ENCODE measurements at regions not wholly inside any gene's neighbourhood (a gene's known extent, or its start where the extent isn't known, plus 50 kb on each side); places are given as distances from the start of the nearest gene placed in this dataset.

DNA sequence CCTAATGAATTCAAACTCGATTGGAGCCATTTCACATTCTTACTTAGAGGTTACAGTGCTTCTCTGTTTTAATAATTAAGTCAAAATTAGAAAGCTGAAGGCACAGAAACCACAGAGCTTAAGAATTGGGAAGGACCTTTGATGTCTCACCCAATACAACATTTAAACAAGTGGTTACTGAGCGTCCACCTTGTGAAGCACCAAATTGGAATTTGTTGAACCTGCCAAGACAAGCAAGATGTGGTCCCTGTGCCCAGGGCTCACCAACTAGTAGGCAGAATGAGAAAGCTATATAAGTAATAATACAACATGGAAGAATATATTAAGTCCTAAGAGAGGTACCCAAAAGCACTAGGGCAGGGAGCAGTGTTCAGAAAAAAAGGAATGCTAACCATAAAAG, 64.5 kb upstream of the NPAS2 start:
- Mint-ChIP-seq H3K27ac (no peak overlapping the region), H3K27me3 (ENCODE audit: low read depth in 3 of 3) (peaks cover 2 to 5% (median 3%) of the 10 kb centered on the region in 3 donors), H3K9me3 (no peaks in the 10 kb centered on the region)

DNA sequence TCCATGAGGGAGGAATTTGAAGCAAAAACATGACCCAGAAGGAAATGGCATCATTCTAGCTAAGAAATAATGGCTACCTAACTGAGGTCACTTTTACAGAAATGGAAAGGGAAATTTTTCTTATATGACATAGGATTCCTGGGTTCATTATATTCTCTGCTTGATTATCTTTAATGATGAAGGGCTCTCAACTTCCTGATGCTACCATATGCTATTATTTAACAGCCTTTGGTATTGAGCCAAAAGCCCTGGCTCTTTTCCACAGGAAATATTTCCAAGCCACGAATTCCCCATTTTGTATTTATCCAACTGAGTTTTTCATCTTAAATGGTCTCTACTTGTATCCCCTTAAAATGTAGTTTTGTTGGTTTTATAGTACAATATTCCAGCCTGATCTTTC, 63.2 kb upstream of the NPAS2 start:
- no peak for DNase-seq
- Mint-ChIP-seq H3K4me1 (no peaks in the 10 kb centered on the region), H3K9me3 (no peaks in the 10 kb centered on the region), H3K4me3 (no peak overlapping the region), H3K36me3 (no peaks in the 10 kb centered on the region), H3K27ac (no peak overlapping the region), H3K27me3 (ENCODE audit: low read depth in 3 of 3) (peaks cover 2 to 7% (median 3%) of the 10 kb centered on the region in 3 donors)

More for the DNA sequence above, 64.5 kb upstream of the NPAS2 start:
- Mint-ChIP-seq H3K36me3 (no peaks in the 10 kb centered on the region), H3K4me3 (no peak overlapping the region), H3K4me1 (no peaks in the 10 kb centered on the region)
- no peak for DNase-seq

DNA sequence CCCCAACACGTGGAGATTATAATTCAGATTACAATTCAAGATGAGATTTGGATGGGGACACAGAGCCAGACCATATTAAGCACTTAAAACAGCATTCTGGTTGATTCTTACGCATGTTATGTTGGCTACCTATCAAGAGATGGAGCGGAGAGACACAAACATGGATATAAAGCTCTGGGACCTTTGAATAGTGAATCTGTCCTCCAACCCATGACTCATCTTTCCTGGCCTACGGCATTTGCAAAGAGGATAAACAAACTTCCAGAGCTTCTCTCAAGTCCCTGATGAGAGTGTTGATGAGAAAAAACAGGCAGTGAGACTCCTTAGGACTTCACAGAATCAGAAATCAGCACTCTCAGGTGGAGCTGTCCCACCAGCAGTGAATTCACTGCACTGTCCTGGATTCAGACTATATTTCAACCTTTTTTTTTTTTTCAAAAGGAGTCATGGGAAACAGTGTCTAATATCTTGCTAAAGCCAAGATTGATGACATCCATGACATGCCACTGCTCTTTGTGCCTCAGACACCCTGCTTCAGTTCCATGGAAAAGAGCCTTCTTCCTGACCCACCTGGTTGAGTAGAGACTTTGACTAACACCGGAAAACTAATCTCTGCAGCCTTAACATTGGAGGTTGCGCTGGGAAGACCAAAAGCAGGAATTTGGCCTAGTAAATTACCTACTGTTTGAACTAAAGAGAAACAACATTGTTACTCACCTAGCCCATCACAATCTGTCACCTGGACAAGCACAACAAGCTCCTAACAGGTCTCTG, 62.1 kb upstream of the NPAS2 start:
- Mint-ChIP-seq H3K27ac (no peak overlapping the region), H3K4me3 (no peak overlapping the region), H3K9me3 (no peaks in the 10 kb centered on the region), H3K36me3 (no peaks in the 10 kb centered on the region), H3K4me1 (no peaks in the 10 kb centered on the region), H3K27me3 (ENCODE audit: low read depth in 3 of 3) (peaks cover 2 to 3% (median 3%) of the 10 kb centered on the region in 3 donors)
- no peak for DNase-seq

DNA sequence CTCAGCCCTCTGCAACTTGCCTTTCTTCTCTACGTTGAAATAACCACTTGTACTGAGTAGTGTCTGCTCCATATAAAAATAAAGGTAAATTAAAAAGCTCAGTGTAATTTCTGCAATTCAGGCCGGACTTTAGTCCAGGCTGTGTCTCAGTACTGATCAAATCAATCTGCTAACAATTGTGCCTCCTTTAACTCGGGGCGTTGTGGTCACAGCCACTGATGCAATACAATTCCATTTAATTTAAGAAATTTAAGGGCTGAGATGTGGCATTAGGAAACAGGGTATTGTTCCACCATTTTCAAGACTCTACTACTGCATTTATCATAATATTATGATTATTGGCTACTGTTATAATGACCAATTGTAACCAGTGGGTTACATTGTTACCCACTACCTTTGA, 60.0 kb upstream of the NPAS2 start:
- H3K9me3 Mint-ChIP-seq = no peaks in the 10 kb centered on the region
- peaks cover 2 to 5% (median 3%) of the 10 kb centered on the region in 3 donors for H3K27me3 Mint-ChIP-seq (ENCODE audit: low read depth in 3 of 3)
- no peak overlapping the region for H3K27ac Mint-ChIP-seq
- no peaks in the 10 kb centered on the region for H3K36me3 Mint-ChIP-seq
- no peaks in the 10 kb centered on the region for H3K4me1 Mint-ChIP-seq
- DNase-seq = no peak
- no peak overlapping the region for H3K4me3 Mint-ChIP-seq

DNA sequence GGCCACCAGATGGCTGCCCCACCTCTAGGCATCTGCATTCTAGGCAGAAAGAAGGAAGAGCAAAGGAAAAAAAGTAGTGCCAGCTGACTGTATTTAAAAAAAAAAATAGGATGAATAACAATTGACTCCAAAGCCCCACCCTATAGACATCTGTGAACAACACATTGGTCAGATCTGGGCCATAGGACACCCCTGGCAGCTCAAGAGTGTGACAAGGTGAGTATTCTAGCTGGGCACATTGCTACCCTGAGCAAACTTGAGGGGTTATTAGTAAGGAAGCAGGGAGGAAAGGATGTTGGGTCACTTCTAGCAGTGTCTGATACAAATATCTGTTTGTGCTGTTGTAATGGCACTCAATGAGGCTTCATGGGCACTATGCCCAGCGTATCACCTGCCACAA, 58.6 kb upstream of the NPAS2 start:
- DNase-seq = no peak
- Mint-ChIP-seq H3K27ac (no peak overlapping the region), H3K36me3 (no peaks in the 10 kb centered on the region), H3K4me1 (no peaks in the 10 kb centered on the region), H3K4me3 (no peak overlapping the region), H3K27me3 (ENCODE audit: low read depth in 3 of 3) (peaks cover 2 to 6% (median 5%) of the 10 kb centered on the region in 3 donors), H3K9me3 (no peaks in the 10 kb centered on the region)

- Mint-ChIP-seq H3K27ac (no peak overlapping the region), H3K27me3 (ENCODE audit: low read depth in 3 of 3) (peaks cover 2 to 10% (median 6%) of the 10 kb centered on the region in 3 donors), H3K4me1 (no peaks in the 10 kb centered on the region), H3K9me3 (peaks cover 0 to 2% (median 0%) of the 10 kb centered on the region in 6 donors), H3K4me3 (no peak overlapping the region), H3K36me3 (no peaks in the 10 kb centered on the region)
- no peak for DNase-seq
Observed at GRCh38 chr2:100764430-100764829, 55.5 kb upstream of the NPAS2 start.

- Mint-ChIP-seq H3K4me1 (no peaks in the 10 kb centered on the region), H3K27ac (no peak overlapping the region)
Observed at GRCh38 chr2:100765481-100765880, 54.5 kb upstream of the NPAS2 start.

DNA sequence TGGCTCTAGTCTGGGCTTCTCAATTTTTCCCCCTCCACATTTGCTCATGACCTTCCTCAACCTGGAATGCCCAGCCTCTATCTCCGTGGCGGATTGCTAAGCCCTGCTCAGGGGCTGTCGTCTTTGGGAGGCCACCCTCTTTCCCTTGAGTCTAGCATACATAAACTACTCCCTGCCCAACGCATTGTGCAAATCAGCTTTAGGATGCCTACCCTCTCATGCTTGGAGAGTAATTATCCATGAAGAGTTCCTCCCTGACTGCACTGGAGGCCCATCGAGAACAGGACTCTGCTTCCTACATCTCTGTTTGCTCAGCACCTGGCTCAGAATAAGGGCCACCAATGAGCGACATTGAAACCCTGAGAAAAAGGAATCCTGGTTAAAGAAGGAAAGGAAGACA, 53.7 kb upstream of the NPAS2 start:
- H3K9me3 Mint-ChIP-seq = peaks cover 0 to 2% (median 0%) of the 10 kb centered on the region in 6 donors

More at GRCh38 chr2:100765481-100765880, 54.5 kb upstream of the NPAS2 start:
- H3K9me3 Mint-ChIP-seq = peaks cover 0 to 2% (median 0%) of the 10 kb centered on the region in 6 donors
- peaks cover 2 to 10% (median 6%) of the 10 kb centered on the region in 3 donors for H3K27me3 Mint-ChIP-seq (ENCODE audit: low read depth in 3 of 3)
- DNase-seq = no peak
- H3K4me3 Mint-ChIP-seq = no peak overlapping the region
- no peaks in the 10 kb centered on the region for H3K36me3 Mint-ChIP-seq

DNA sequence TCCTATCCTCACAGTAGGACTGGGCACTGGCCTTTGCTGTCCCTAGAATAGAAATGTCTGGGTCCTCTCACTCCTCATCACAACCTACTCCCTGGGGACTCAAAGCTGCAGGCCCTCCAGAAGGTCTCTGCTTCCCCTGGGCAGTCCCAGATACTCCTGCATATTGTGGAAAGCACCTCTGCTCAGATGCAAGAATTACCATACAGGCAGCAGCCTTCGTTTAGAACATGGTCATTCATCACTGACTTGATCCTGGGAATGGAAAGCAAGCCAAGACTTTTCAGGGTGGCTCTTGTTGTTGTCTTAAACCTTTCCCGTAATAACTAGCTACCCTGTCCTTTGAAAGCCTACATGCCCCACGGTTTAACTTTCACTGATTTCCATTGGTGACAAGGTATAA, 53.1 kb upstream of the NPAS2 start:
- peaks cover 2 to 10% (median 6%) of the 10 kb centered on the region in 3 donors for H3K27me3 Mint-ChIP-seq (ENCODE audit: low read depth in 3 of 3)
- H3K4me1 Mint-ChIP-seq = no peaks in the 10 kb centered on the region
- H3K9me3 Mint-ChIP-seq = peaks cover 0 to 2% (median 0%) of the 10 kb centered on the region in 6 donors
- no peak for DNase-seq
- H3K27ac Mint-ChIP-seq = no peak overlapping the region
- H3K4me3 Mint-ChIP-seq = no peak overlapping the region
- no peaks in the 10 kb centered on the region for H3K36me3 Mint-ChIP-seq

More for the DNA sequence above, 53.7 kb upstream of the NPAS2 start:
- no peak for DNase-seq
- Mint-ChIP-seq H3K36me3 (no peaks in the 10 kb centered on the region), H3K27me3 (ENCODE audit: low read depth in 3 of 3) (peaks cover 2 to 12% (median 6%) of the 10 kb centered on the region in 3 donors), H3K4me1 (no peaks in the 10 kb centered on the region), H3K27ac (no peak overlapping the region), H3K4me3 (no peak overlapping the region)

DNA sequence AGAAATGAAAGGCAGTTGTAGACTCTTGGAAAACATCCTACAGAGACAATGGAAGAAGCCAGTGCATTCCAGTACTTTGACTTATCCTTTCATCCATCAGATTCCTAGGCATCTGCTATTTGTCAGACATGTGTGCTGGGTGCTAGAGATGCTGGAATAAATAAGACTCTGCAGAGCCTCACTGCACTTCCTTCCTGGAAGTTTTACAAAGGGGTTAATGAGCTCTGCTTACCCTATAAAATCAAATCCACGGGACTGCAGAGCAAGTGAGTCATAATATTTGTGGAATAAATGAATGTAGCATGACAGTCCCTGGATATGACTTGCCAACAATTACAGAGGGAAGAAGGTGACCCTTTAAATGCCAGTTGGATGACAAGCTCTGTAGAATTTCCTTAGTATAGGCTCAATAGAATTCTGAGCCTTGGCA, 52.7 kb upstream of the NPAS2 start:
- H3K36me3 Mint-ChIP-seq = no peaks in the 10 kb centered on the region
- no peak overlapping the region for H3K27ac Mint-ChIP-seq
- peaks cover 2 to 10% (median 6%) of the 10 kb centered on the region in 3 donors for H3K27me3 Mint-ChIP-seq (ENCODE audit: low read depth in 3 of 3)
- no peaks in the 10 kb centered on the region for H3K4me1 Mint-ChIP-seq
- no peak for DNase-seq
- peaks cover 0 to 2% (median 0%) of the 10 kb centered on the region in 6 donors for H3K9me3 Mint-ChIP-seq
- H3K4me3 Mint-ChIP-seq = no peak overlapping the region

- Mint-ChIP-seq H3K27ac (no peak overlapping the region), H3K4me3 (no peak overlapping the region), H3K27me3 (ENCODE audit: low read depth in 3 of 3) (peaks cover 2 to 10% (median 6%) of the 10 kb centered on the region in 3 donors), H3K4me1 (no peaks in the 10 kb centered on the region), H3K36me3 (no peaks in the 10 kb centered on the region), H3K9me3 (peaks cover 0 to 2% (median 0%) of the 10 kb centered on the region in 6 donors)
- DNase-seq = no peak
Observed at GRCh38 chr2:100767810-100768806, 51.8 kb upstream of the NPAS2 start.

Measured in immature natural killer cell (primary cell).